ENCODE measurements at regions not wholly inside any gene's neighbourhood (a gene's known extent, or its start where the extent isn't known, plus 50 kb on each side); places are given as distances from the start of the nearest gene placed in this dataset.

GRCh38 chr2:187198136-187198535, 249.9 kb downstream of the CALCRL start:
- no peak overlapping the region for H2BK20ac ChIP-seq (ENCODE audit: low read depth, low read length, poor library complexity, severe bottlenecking)
- H3K23me2 ChIP-seq (ENCODE audit: insufficient read length, low read depth, low read length, poor library complexity, severe bottlenecking), result no peaks in the 10 kb centered on the region
- H3K23ac ChIP-seq (ENCODE audit: insufficient read length, low read depth, low read length), result no peak overlapping the region
- H3K79me1 ChIP-seq (ENCODE audit: insufficient read depth, low read depth, low read length, poor library complexity, severe bottlenecking), result no peaks in the 10 kb centered on the region
- no peaks in the 10 kb centered on the region for H3K36me3 Mint-ChIP-seq (ENCODE audit: insufficient read depth in 1 of 3, low read depth in 3 of 3)
- no peak for TF ChIP-seq CTCF (conservative IDR thresholded peaks at IDR 0.05)
- no peak overlapping the region for H3K4me2 ChIP-seq (ENCODE audit: insufficient read depth, insufficient read length, low read length)
- no peak overlapping the region for H3K4ac ChIP-seq (ENCODE audit: low read depth, low read length)
- no peak overlapping the region for H3K27ac ChIP-seq (ENCODE audit: insufficient read length, low read depth, low read length)
- H2BK12ac ChIP-seq (ENCODE audit: insufficient read length, low read depth, low read length), result no peak overlapping the region
- H2BK120ac ChIP-seq (ENCODE audit: low read depth, low read length, poor library complexity, severe bottlenecking), result no peak overlapping the region
- no peaks in the 10 kb centered on the region for H4K20me1 ChIP-seq (ENCODE audit: control insufficient read depth, insufficient read depth, insufficient read length)
- no peak overlapping the region for H3K18ac ChIP-seq (ENCODE audit: insufficient read length, low read depth, low read length)
- H3K79me2 ChIP-seq (ENCODE audit: insufficient read depth, low read length), result no peaks in the 10 kb centered on the region
- H3K14ac ChIP-seq (ENCODE audit: insufficient read depth, low read length), result no peak overlapping the region
- no peaks in the 10 kb centered on the region for H3K4me1 ChIP-seq (ENCODE audit: insufficient read depth, low read length)
- H3K27me3 Mint-ChIP-seq (ENCODE audit: low read depth), result no peaks in the 10 kb centered on the region
- no peak overlapping the region for H3K9ac ChIP-seq (ENCODE audit: extremely low read depth, insufficient read length, low read length)
- H3K27me3 ChIP-seq (ENCODE audit: insufficient read depth, low read length), result no peaks in the 10 kb centered on the region
- no peak overlapping the region for H4K8ac ChIP-seq (replicated peaks; ENCODE audit: insufficient read length, low read depth, low read length)
- H3K4me3 Mint-ChIP-seq, result no peak overlapping the region
- H3K27ac Mint-ChIP-seq, result no peak overlapping the region
- no peak for DNase-seq
- no peak overlapping the region for H4K91ac ChIP-seq (ENCODE audit: insufficient read length, low read depth, low read length)
- H2AFZ ChIP-seq (ENCODE audit: low read length), result no peak overlapping the region
- no peak overlapping the region for H3T11ph ChIP-seq (ENCODE audit: low read length)
- no peaks in the 10 kb centered on the region for H3K4me1 Mint-ChIP-seq
- no peaks in the 10 kb centered on the region for H3K9me3 Mint-ChIP-seq
- H2AK5ac ChIP-seq (ENCODE audit: insufficient read length, low read length), result no peak overlapping the region
- H3K9me3 ChIP-seq (ENCODE audit: control insufficient read depth, low read depth, low read length), result no peaks in the 10 kb centered on the region
- no peak overlapping the region for H2BK5ac ChIP-seq (ENCODE audit: insufficient read length, low read length)
- H2BK15ac ChIP-seq (ENCODE audit: low read depth, low read length), result no peak overlapping the region
- H4K5ac ChIP-seq (ENCODE audit: insufficient read length, low read depth, low read length), result no peak overlapping the region
- no peak overlapping the region for H3K56ac ChIP-seq (ENCODE audit: insufficient read length, low read depth, low read length)
